ENCODE measurements at regions not wholly inside any gene's neighbourhood (a gene's known extent, or its start where the extent isn't known, plus 50 kb on each side); places are given as distances from the start of the nearest gene placed in this dataset.
"Not testable (repeated sequence)": the region's sequence is repeated elsewhere in the genome, so short reads cannot be mapped to it uniquely, and the experiment has no call there.

GRCh38 chr13:22940090-22940710, 240.6 kb upstream of the SGCG start:
- DNase-seq (ENCODE audit: low read depth in 2 of 2) = no peak
- no peak for TF ChIP-seq CTCF (IDR thresholded peaks at IDR 0.05; ENCODE audit: low read depth, low read length)
- H3K4me3 ChIP-seq (replicated peaks in 1 of 2; ENCODE audit: low read depth in 2 of 2, low read length in 2 of 2) = no peak overlapping the region

GRCh38 chr13:22940736-22941135, 240.0 kb upstream of the SGCG start:
- no peak for TF ChIP-seq CTCF (IDR thresholded peaks at IDR 0.05; ENCODE audit: low read depth, low read length)
- no peak for DNase-seq (ENCODE audit: low read depth in 2 of 2)
- no peak overlapping the region for H3K4me3 ChIP-seq (replicated peaks in 1 of 2; ENCODE audit: low read depth in 2 of 2, low read length in 2 of 2)

- not testable (repeated sequence) for DNase-seq (ENCODE audit: low read depth in 2 of 2); H3K4me3 ChIP-seq (replicated peaks in 1 of 2; ENCODE audit: low read depth in 2 of 2, low read length in 2 of 2)
Measured at GRCh38 chr13:22941495-22941894, 239.3 kb upstream of the SGCG start.

GRCh38 chr13:22942831-22943230, 237.9 kb upstream of the SGCG start:
- not testable (repeated sequence) for H3K4me3 ChIP-seq (replicated peaks in 1 of 2; ENCODE audit: low read depth in 2 of 2, low read length in 2 of 2); DNase-seq (ENCODE audit: low read depth in 2 of 2)

GRCh38 chr13:22944378-22944777, 236.4 kb upstream of the SGCG start:
- H3K4me3 ChIP-seq (replicated peaks in 1 of 2; ENCODE audit: low read depth in 2 of 2, low read length in 2 of 2) = no peak overlapping the region
- no peak for DNase-seq (ENCODE audit: low read depth in 2 of 2)
- TF ChIP-seq CTCF (IDR thresholded peaks at IDR 0.05; ENCODE audit: low read depth, low read length) = no peak

- no peak for DNase-seq (ENCODE audit: low read depth in 2 of 2)
- no peak overlapping the region for H3K4me3 ChIP-seq (replicated peaks in 1 of 2; ENCODE audit: low read depth in 2 of 2, low read length in 2 of 2)
- no peak for TF ChIP-seq CTCF (IDR thresholded peaks at IDR 0.05; ENCODE audit: low read depth, low read length)
Measured at GRCh38 chr13:22945321-22946226, 235.2 kb upstream of the SGCG start.

- no peak for DNase-seq (ENCODE audit: low read depth in 2 of 2)
- TF ChIP-seq CTCF (IDR thresholded peaks at IDR 0.05; ENCODE audit: low read depth, low read length) = no peak
- H3K4me3 ChIP-seq (replicated peaks in 1 of 2; ENCODE audit: low read depth in 2 of 2, low read length in 2 of 2) = no peak overlapping the region
Measured at GRCh38 chr13:22948421-22948820, 232.4 kb upstream of the SGCG start.

GRCh38 chr13:22952018-22952417, 228.8 kb upstream of the SGCG start:
- H3K4me3 ChIP-seq (replicated peaks in 1 of 2; ENCODE audit: low read depth in 2 of 2, low read length in 2 of 2); DNase-seq (ENCODE audit: low read depth in 2 of 2): not testable (repeated sequence)

- not testable (repeated sequence) for DNase-seq (ENCODE audit: low read depth in 2 of 2); H3K4me3 ChIP-seq (replicated peaks in 1 of 2; ENCODE audit: low read depth in 2 of 2, low read length in 2 of 2)
Measured at GRCh38 chr13:22955147-22955546, 225.6 kb upstream of the SGCG start.

GRCh38 chr13:22956456-22957115, 224.2 kb upstream of the SGCG start:
- not testable (repeated sequence) for H3K4me3 ChIP-seq (replicated peaks in 1 of 2; ENCODE audit: low read depth in 2 of 2, low read length in 2 of 2); DNase-seq (ENCODE audit: low read depth in 2 of 2)

GRCh38 chr13:22959859-22960258, 220.9 kb upstream of the SGCG start:
- not testable (repeated sequence) for H3K4me3 ChIP-seq (replicated peaks in 1 of 2; ENCODE audit: low read depth in 2 of 2, low read length in 2 of 2); DNase-seq (ENCODE audit: low read depth in 2 of 2)
